Left lung (tissue), 4 donors: ENCODE measurements at regions not wholly inside any gene's neighbourhood (a gene's known extent, or its start where the extent isn't known, plus 50 kb on each side); places are given as distances from the start of the nearest gene placed in this dataset.
A peak's percentile ranks its signal among the peaks of the same experiment; 100 is the strongest.
"Not testable (repeated sequence)": the region's sequence is repeated elsewhere in the genome, so short reads cannot be mapped to it uniquely, and the experiment has no call there.

ENCODE experiments used
- ATAC-seq: fragments of 200-7000 bp; cut with Tn5 transposase; one replicate; pipeline ENCODE4 v1.9.1; 2020; ENCODE audit warnings: moderate library complexity
- DNase-seq, 4 donors: peaks; one replicate each; pipeline ENCODE4 v3.0.0-alpha.2; 2013 to 2020
- H3K27ac ChIP-seq, 2 donors: fragments of 200-600 bp; sonication (generic) in 1 of 2; one replicate each; pipeline versions ENCODE4 v1.5.0 to v1.8.0; 2020 to 2021
- H3K27me3 ChIP-seq, 2 donors: fragments of 200-600 bp; sonication (generic) in 1 of 2; one replicate each; pipeline versions ENCODE4 v1.5.0 to v1.8.0; 2020 to 2021
- H3K36me3 ChIP-seq, 2 donors: fragments of 200-600 bp; sonication (generic) in 1 of 2; one replicate each; pipeline versions ENCODE4 v1.5.0 to v1.8.0; 2020 to 2021
- H3K4me1 ChIP-seq, 2 donors: fragments of 200-600 bp; one replicate each; pipeline ENCODE4 v1.8.0; 2021
- H3K4me3 ChIP-seq, 2 donors: fragments of 200-600 bp; sonication (generic) in 1 of 2; one replicate each; pipeline versions ENCODE4 v1.5.0 to v1.8.0; 2020 to 2021; ENCODE audit warnings: mild to moderate bottlenecking in 1 of 2
- H3K9me3 ChIP-seq, 2 donors: fragments of 200-600 bp; sonication (generic) in 1 of 2; one replicate each; pipeline versions ENCODE4 v1.5.0 to v1.8.0; 2020 to 2021
- CTCF ChIP-seq, 2 donors: fragments of 200-600 bp; sonication (generic) in 1 of 2; IDR thresholded peaks; one replicate each; pipeline versions ENCODE4 v1.5.0 to v1.8.0; 2021; ENCODE audit warnings: antibody characterized with exemption in 2 of 2
- intact Hi-C, 2 donors: fragments of 100-400 bp; cut with DNase I; formaldehyde crosslinking; loops; one replicate each; pipeline versions ENCODE4 v1.11.2 to v1.14.2; 2022
- donor health status: DM: no; HTN: yes; CAD: no.
- donor health status: DM: no; HTN: no; CAD: no.

- Histone ChIP-seq H3K27ac (no peak overlapping the region), H3K9me3 (peaks cover 0 to 13% of the 10 kb centered on the region in 2 donors), H3K27me3 (peaks cover 0 to 7% of the 10 kb centered on the region in 2 donors), H3K36me3 (no peaks in the 10 kb centered on the region), H3K4me3 (no peak overlapping the region), H3K4me1 (peaks cover 0 to 7% of the 10 kb centered on the region in 2 donors)
- no peak for TF ChIP-seq CTCF (IDR thresholded peaks at IDR 0.05)
- no peak for ATAC-seq
- peak in 1 of 4 donors; percentile 7 for DNase-seq
- intact Hi-C loops: no loop called here
Measured at GRCh38 chr6:170142559-170142958, 148.3 kb downstream of the DLL1 start.

GRCh38 chr6:170141061-170141460 is 149.8 kb downstream of the DLL1 start:
- ATAC-seq, H3K27me3 ChIP-seq, H3K4me3 ChIP-seq, H3K36me3 ChIP-seq, intact Hi-C loops, H3K27ac ChIP-seq, H3K4me1 ChIP-seq: not testable (repeated sequence)
- DNase-seq: peak in 1 of 4 donors; percentile 5
- H3K9me3 ChIP-seq: peaks cover 0 to 19% of the 10 kb centered on the region in 2 donors

- no peak overlapping the region for H3K4me3 ChIP-seq
Measured at GRCh38 chr6:170140129-170140528, 150.7 kb downstream of the DLL1 start.

GRCh38 chr6:170139531-170139930 is 151.3 kb downstream of the DLL1 start:
- intact Hi-C loops: no loop called here
- DNase-seq: peak in 2 of 4 donors; percentile 22 to 67
- TF ChIP-seq CTCF (IDR thresholded peaks at IDR 0.05): no peak
- Histone ChIP-seq H3K9me3 (peaks cover 0 to 19% of the 10 kb centered on the region in 2 donors), H3K27me3 (peaks cover 0 to 8% of the 10 kb centered on the region in 2 donors), H3K4me3 (no peak overlapping the region), H3K27ac (no peak overlapping the region), H3K36me3 (no peaks in the 10 kb centered on the region), H3K4me1 (peaks cover 0 to 5% of the 10 kb centered on the region in 2 donors)
- ATAC-seq: no peak

More at GRCh38 chr6:170140129-170140528, 150.7 kb downstream of the DLL1 start:
- Histone ChIP-seq H3K4me1 (peaks cover 0 to 5% of the 10 kb centered on the region in 2 donors), H3K27me3 (peaks cover 0 to 8% of the 10 kb centered on the region in 2 donors), H3K36me3 (no peaks in the 10 kb centered on the region), H3K9me3 (peaks cover 0 to 19% of the 10 kb centered on the region in 2 donors), H3K27ac (no peak overlapping the region)
- ATAC-seq (no peak), DNase-seq (peak in 1 of 4 donors; percentile 16)
- intact Hi-C loops: no loop called here
- no peak for TF ChIP-seq CTCF (IDR thresholded peaks at IDR 0.05)

- H3K4me3 ChIP-seq, H3K36me3 ChIP-seq, ATAC-seq, H3K4me1 ChIP-seq, H3K27ac ChIP-seq, intact Hi-C loops: not testable (repeated sequence)
- H3K9me3 ChIP-seq: peaks cover 0 to 15% of the 10 kb centered on the region in 2 donors
- peak in 1 of 4 donors; percentile 6 for DNase-seq
- peaks cover 0 to 11% of the 10 kb centered on the region in 2 donors for H3K27me3 ChIP-seq
Measured at GRCh38 chr6:170139046-170139445, 151.8 kb downstream of the DLL1 start.

- Histone ChIP-seq H3K9me3 (peaks cover 0 to 6% of the 10 kb centered on the region in 2 donors), H3K4me3 (no peak overlapping the region), H3K36me3 (no peaks in the 10 kb centered on the region), H3K27ac (peak overlapping the region; percentile 36 to 68), H3K27me3 (peaks cover 0 to 15% of the 10 kb centered on the region in 2 donors), H3K4me1 (peaks cover 0 to 5% of the 10 kb centered on the region in 2 donors)
- ATAC-seq (no peak), DNase-seq (peak in 2 of 4 donors; percentile 26 to 68)
- intact Hi-C loops: no loop called here
- TF ChIP-seq CTCF (IDR thresholded peaks at IDR 0.05): no peak
Measured at GRCh38 chr6:170137911-170138910, 152.7 kb downstream of the DLL1 start.
